Thyroid gland (tissue), 4 donors: ENCODE measurements at regions not wholly inside any gene's neighbourhood (a gene's known extent, or its start where the extent isn't known, plus 50 kb on each side); places are given as distances from the start of the nearest gene placed in this dataset.

Source experiments
- DNase-seq, 2 donors: peaks; one replicate each; pipeline ENCODE4 v3.0.0-alpha.2; 2019
- H3K27ac ChIP-seq, 3 donors: fragments of 200-600 bp; sonication (generic); 1 replicate in 2 of 3; 2 replicates in 1 of 3; pipeline ENCODE4 v1.5.1; 2016 to 2019; ENCODE audit warnings: mild to moderate bottlenecking in 1 of 3, moderate library complexity in 1 of 3
- H3K27me3 ChIP-seq: fragments of 200-600 bp; sonication (generic); one replicate; pipeline ENCODE4 v1.5.1; 2019
- H3K36me3 ChIP-seq, 2 donors: fragments of 200-600 bp; sonication (generic); one replicate each; pipeline ENCODE4 v1.5.1; 2016 to 2019
- H3K4me1 ChIP-seq, 2 donors: fragments of 200-600 bp; sonication (generic); one replicate each; pipeline ENCODE4 v1.5.1; 2017 to 2019
- H3K4me3 ChIP-seq, 3 donors: fragments of 200-600 bp; sonication (generic); replicated peaks in 1 of 3; 1 replicate in 2 of 3; 2 replicates in 1 of 3; pipeline ENCODE4 v1.5.1; 2016; ENCODE audit warnings: mild to moderate bottlenecking in 1 of 3
- H3K9me3 ChIP-seq: fragments of 200-600 bp; sonication (generic); one replicate; pipeline ENCODE4 v1.5.1; 2017
- CTCF ChIP-seq, 6 experiments: fragments of 200-600 bp in 3 of 6; fragments of 450-650 bp in 3 of 6; sonication (generic) in 3 of 6; IDR thresholded peaks; one replicate each; pipeline ENCODE4 v1.5.1; 2016 to 2019; ENCODE audit warnings: antibody characterized with exemption in 6 of 6, mild to moderate bottlenecking in 2 of 6, inconsistent platforms in 1 of 6, moderate library complexity in 1 of 6
- POLR2A ChIP-seq, 2 donors: fragments of 450-650 bp; IDR thresholded peaks; one replicate each; pipeline ENCODE4 v1.6.1; 2017; ENCODE audit warnings: antibody characterized with exemption in 2 of 2, mild to moderate bottlenecking in 2 of 2, moderate library complexity in 1 of 2
- WGBS, 2 donors: methylation state at CpG; one replicate each; pipeline ENCODE4 v1.1.5; 2017; 5-methylcytosine and 5-hydroxymethylcytosine counted together
- intact Hi-C: fragments of 100-400 bp; cut with DNase I; formaldehyde crosslinking; loops from one replicate; pipeline ENCODE4 v1.15.1; 2023

DNA sequence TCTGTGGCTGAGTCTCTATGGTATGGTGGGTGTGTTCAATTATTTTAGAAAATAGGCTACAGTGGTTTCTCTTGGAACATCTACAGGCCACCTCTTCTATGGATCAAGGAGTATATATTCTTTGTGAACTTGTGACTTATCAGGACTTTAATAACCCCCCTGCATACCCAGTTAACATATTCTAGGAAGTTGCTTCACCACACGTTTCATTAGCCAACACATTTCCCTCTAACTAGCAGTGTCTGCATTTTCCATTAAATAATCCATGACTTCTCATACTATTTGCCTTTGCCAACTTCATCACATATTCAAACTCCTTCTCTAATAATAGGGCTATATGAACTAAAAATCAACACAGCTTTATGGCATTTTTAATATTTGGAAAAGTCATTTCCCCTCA, 187.6 kb upstream of the ARL4C start:
- no peaks in the 10 kb centered on the region for H3K27me3 ChIP-seq
- DNase-seq: no peak
- H3K36me3 ChIP-seq: no peaks in the 10 kb centered on the region
- no peak overlapping the region for H3K27ac ChIP-seq
- intact Hi-C loops: no loop called here
- peaks cover 0 to 3% of the 10 kb centered on the region in 2 donors for H3K4me1 ChIP-seq
- H3K4me3 ChIP-seq: no peak overlapping the region
- WGBS, 2 donors: 55 to 90% methylated on average over 1 of the region's 1 CpG
- no peaks in the 10 kb centered on the region for H3K9me3 ChIP-seq
- TF ChIP-seq CTCF (IDR thresholded peaks at IDR 0.05) (no peak), POLR2A (IDR thresholded peaks at IDR 0.05) (no peak)

GRCh38 chr2:234683950-234684349, 187.1 kb upstream of the ARL4C start:
- Histone ChIP-seq H3K36me3 (no peaks in the 10 kb centered on the region), H3K9me3 (no peaks in the 10 kb centered on the region), H3K4me1 (peaks cover 0 to 3% of the 10 kb centered on the region in 2 donors), H3K4me3 (no peak overlapping the region), H3K27ac (no peak overlapping the region), H3K27me3 (no peaks in the 10 kb centered on the region)
- TF ChIP-seq CTCF (IDR thresholded peaks at IDR 0.05) (no peak), POLR2A (IDR thresholded peaks at IDR 0.05) (no peak)
- DNase-seq: no peak
- intact Hi-C loops: no loop called here
- 67 to 73% methylated on average over 3 of the region's 3 CpGs for WGBS, 2 donors

DNA sequence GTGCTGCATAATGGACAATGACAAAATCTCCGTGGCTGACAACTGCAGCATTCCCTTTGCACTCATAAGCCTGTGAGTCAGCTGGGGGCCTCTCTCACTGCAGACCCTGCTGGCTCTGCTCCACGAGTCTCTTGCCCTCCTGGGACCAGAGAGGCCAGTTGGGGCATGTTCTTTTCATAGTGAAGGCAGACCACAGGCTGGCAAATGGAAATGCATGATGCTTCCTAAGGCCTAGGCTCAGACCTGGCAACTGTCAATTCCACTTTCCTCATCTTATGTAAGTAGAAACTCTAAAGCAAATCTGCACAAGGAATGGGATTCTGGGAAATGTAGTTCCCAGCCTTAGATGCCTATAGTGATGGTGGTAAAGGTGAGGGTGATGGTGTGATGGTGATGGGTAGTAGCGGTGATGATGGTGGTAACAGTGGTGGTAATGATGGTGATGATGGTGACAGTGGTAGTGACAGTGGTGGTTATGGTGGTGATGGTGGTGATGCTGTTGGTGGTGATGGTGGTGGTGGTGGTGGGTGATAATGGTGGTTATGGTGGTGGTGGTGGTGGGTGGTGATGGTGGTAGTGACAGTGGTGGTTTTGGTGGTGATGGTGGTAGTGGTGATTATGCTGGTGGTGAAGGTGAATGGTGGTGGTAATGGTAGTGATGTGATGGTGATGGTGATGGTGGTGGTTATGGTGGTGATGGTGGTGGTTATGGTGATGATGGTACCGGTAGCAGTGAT, 185.8 kb upstream of the ARL4C start:
- no peaks in the 10 kb centered on the region for H3K9me3 ChIP-seq
- H3K4me3 ChIP-seq: no peak overlapping the region
- TF ChIP-seq POLR2A (IDR thresholded peaks at IDR 0.05): no peak
- no peak for TF ChIP-seq CTCF (IDR thresholded peaks at IDR 0.05)
- H3K27me3 ChIP-seq: no peaks in the 10 kb centered on the region
- H3K36me3 ChIP-seq: no peaks in the 10 kb centered on the region
- H3K4me1 ChIP-seq: peaks cover 0 to 3% of the 10 kb centered on the region in 2 donors
- no peak for DNase-seq
- intact Hi-C loops: no loop called here
- 73 to 84% methylated on average over 4 of the region's 4 CpGs for WGBS, 2 donors
- H3K27ac ChIP-seq: no peak overlapping the region

- Histone ChIP-seq H3K27ac (no peak overlapping the region), H3K4me3 (no peak overlapping the region), H3K9me3 (no peaks in the 10 kb centered on the region), H3K27me3 (no peaks in the 10 kb centered on the region), H3K36me3 (no peaks in the 10 kb centered on the region), H3K4me1 (peaks cover 0 to 3% of the 10 kb centered on the region in 2 donors)
- 93 to 95% methylated on average over 9 of the region's 9 CpGs for WGBS, 2 donors
- intact Hi-C loops: no loop called here
- DNase-seq: no peak
- TF ChIP-seq POLR2A (IDR thresholded peaks at IDR 0.05): no peak
- TF ChIP-seq CTCF (IDR thresholded peaks at IDR 0.05): no peak
These were observed 184.1 kb upstream of the ARL4C start for GRCh38 chr2:234680688-234681619.
